GM18861 (cell line): ENCODE measurements at regions not wholly inside any gene's neighbourhood (a gene's known extent, or its start where the extent isn't known, plus 50 kb on each side); places are given as distances from the start of the nearest gene placed in this dataset.
"Not testable (repeated sequence)": the region's sequence is repeated elsewhere in the genome, so short reads cannot be mapped to it uniquely, and the experiment has no call there.

Source experiments
- ATAC-seq: cut with Tn5 transposase; IDR thresholded peaks from one replicate; pipeline ENCODE4 v1.9.1; 2021; ENCODE audit not compliant: unreplicated experiment

- ATAC-seq: no peak
These were observed 134.8 kb upstream of the TNFSF4 start for GRCh38 chr1:173341971-173342370.

DNA sequence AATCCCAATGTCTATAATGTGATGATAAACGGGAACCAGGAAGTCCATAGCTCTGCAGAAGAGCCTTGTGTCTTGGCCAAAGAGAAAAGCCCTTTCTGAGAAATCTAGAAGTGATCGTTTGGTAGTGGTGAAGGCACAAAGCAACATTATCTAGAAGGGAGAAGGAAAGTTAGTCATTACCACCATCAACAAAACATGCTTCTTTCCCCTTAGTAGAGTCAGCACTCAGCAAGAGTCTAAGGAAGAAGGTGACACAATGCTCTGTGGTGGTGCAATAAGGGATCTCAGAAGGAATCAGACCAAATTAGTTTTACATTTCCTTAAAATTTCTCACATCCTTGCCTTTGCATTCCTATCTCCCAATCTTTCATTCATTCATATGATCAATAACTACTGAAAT, 134.4 kb upstream of the PRDX6 start:
- ATAC-seq: no peak

DNA sequence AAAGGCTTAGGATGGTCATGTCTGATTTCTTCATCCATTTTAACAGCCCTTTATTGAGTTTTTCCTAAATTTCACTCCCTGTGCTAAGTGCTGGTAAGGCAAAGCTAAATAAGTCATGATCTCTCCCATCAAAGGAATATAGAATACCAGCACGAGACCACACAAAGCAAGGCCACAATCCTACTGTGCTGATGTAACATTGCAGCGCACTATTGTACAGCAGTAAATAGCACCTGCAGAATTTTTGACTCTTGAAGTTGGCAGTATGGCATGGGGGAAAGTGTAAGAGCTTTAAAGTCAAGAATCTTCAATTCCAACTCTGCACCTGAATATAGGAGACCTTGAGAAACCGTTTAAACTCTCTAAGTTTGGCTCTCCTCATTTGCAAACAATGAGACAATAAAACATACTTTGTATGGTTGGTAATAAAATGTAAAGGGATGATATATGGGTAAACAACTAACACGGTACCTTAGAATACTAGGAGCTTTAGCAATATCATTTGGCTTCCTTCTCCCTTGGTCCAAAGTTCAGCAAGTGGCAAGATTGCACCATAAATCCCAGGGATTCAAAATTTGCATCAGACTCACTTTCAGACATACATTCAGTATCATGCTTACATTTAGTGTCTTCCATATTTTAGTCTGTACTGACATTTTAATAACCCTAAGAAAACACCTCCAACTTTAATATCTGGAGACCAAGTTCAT, 132.9 kb upstream of the PRDX6 start:
- no peak for ATAC-seq

- no peak for ATAC-seq
These were observed 129.8 kb upstream of the PRDX6 start for GRCh38 chr1:173347282-173347818.

- not testable (repeated sequence) for ATAC-seq
These were observed 124.5 kb upstream of the PRDX6 start for GRCh38 chr1:173352635-173353034.

GRCh38 chr1:173353350-173353749, 123.8 kb upstream of the PRDX6 start:
- ATAC-seq: no peak

- ATAC-seq: no peak
These were observed 122.2 kb upstream of the PRDX6 start for GRCh38 chr1:173354937-173355280.

DNA sequence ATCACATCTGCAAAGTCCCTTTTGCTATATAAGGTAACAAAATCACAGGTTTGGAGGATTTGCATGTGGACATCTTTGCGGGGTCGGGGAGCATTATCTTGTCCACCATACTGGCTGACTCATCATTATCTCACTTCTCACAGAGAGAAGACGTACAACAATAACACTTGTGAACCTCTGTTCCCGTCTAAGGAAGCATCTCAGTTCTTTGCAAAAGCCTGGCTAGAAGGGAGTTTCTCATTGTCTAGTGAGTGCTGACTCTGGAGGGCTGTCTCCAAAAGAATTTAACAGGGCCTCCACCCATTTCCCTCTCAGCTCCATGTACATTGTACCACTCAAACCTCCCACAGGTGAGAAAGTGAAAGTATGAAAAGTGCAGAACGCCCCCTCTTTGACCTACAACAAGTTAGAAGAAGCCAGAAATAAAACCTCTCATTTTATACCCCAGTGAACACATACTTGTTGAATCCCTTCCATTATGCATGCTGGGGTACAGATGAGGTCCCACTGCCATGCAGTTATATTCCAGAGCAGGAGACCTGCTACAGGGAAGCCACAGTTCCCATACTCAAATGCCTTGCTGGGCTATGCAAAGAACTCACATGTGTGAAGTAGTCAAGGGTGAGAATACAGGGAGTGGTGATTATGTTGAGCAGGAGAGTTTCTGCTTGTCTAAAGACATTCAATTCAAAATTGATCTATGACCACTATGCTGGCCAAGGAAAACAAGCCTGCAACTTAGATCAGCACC, 121.7 kb upstream of the PRDX6 start:
- peak; percentile 44 for ATAC-seq

- ATAC-seq: no peak
These were observed 120.9 kb upstream of the PRDX6 start for GRCh38 chr1:173356191-173356762.

GRCh38 chr1:173360487-173361063, 116.6 kb upstream of the PRDX6 start:
- no peak for ATAC-seq

DNA sequence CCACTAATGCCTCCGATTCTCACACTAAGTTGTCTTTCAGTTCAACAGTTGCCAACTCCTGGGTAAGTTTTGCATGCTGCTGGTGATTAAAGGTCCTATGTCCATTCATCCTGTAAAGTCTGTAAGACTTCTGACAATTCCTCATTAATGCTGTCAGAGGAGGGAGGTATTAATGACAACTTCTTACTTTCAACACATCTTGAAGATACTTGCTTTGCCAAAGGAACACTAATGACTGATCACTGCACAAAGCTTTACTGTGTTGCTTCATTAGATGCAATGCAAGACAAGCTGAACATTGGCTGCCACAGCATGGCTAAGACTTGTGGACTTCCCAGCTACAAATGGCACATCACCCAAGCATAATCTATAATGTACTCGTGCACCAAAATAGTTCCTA, 114.6 kb upstream of the PRDX6 start:
- no peak for ATAC-seq

- no peak for ATAC-seq
These were observed 112.3 kb upstream of the PRDX6 start for GRCh38 chr1:173364827-173365226.

DNA sequence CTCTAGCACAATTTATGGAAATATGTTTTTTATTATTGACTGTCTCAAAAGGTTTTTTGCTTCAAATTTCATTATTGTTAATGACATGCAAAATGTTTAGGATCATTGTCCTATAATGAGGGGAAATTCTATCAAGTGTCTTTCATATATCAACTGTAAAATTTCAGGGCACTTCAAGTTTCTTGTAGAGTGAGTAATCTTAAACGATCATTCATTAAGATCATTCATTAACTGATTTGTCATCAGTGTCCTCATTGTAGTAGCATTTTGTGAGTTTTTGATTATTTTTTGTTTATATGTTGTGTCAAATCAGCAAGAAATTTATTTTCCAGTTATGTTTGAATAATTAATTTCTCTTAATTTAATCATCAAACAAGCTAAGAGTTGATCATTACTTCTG, 111.8 kb upstream of the PRDX6 start:
- no peak for ATAC-seq

DNA sequence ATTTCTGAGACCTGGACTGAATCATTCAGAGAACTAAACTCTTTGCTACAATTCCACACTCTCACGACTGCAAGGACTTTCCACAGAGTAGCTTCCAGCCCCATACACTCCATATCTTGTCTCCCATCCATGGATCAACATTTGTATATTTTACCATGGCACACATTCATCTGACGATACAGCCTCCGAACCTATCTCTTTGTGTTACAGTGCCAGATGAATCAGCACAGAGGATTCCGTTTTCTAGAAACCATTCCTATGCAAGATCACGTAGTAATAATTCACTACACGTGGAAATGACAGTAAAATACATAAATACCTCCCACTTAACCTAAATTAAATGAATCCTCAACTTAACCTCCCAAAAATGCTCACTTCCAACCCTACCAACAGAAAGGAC, 110.0 kb upstream of the PRDX6 start:
- ATAC-seq: no peak

GRCh38 chr1:173370586-173370985, 106.5 kb upstream of the PRDX6 start:
- ATAC-seq: not testable (repeated sequence)

DNA sequence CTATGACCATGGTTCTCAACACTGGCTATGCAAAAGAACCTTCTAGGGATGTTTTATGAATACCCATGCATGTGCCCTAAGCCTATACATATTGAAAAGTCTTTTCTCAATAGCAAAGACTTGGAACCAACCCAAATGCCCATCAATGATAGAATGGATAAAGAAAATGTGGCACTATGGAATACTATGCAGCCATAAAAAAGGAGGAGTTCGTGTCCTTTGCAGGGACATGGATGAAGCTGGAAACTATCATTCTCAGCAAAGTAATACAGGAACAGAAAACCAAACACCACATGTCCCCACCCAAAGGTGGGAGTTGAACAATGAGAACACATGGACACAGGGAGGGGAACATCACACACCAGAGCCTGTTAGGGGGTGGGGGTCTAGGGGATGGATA, 101.1 kb upstream of the PRDX6 start:
- ATAC-seq: not testable (repeated sequence)

DNA sequence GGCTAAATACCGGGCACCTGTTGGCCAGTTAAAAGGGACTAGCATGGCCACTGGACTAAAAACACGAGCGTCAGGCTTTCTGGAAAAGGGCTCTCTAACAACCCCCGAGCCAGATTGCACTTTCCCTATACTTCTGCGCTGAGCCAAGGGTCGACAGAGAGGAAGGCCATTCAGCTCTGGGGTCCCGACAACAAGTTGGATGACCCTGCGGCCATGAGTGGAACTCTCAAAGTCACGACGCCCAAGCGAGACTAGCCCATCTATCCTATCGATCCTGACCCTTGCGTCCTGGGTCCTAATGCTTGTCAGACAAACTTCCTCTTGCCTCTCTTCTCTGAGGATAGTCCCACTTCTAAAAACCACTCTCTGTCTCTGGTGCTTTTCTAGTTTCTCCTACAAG, 99.9 kb upstream of the PRDX6 start:
- no peak for ATAC-seq

DNA sequence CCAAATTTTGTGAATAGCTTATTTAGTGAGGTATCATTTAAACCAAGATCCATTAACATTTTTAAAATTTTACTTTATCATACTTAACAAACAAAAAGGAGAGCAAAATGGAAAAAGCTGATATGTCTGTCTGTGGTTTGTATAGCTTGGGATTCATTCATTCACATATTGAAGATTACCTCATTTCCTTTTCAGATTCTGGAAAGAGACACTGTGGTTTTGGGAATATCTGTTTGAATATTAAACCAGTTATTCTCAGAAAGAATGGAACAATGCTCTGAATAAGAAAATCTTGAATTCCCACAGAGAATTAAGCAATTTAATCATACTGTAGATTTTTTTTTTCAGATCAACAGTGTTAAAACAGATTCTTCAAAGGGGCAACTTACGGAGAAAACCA, 93.8 kb upstream of the PRDX6 start:
- ATAC-seq: no peak

DNA sequence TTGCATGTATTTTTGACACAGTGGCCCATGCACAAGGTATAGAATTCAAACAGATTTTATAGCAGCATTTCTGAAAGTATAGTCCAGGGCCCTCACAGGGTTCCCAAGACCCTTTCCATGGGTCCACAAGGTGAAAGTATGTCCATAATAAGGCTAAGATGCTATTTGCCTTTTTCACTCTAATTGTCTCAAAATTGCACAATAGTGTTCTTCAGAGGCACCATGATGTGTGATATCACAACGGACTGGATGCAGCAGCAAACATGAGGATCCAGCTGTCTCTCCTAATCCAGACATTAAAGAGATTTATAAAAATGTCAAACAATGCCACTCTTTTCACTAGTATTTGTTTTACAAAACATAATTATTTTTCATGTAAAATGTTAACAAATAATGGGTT, 88.8 kb upstream of the PRDX6 start:
- ATAC-seq: no peak

DNA sequence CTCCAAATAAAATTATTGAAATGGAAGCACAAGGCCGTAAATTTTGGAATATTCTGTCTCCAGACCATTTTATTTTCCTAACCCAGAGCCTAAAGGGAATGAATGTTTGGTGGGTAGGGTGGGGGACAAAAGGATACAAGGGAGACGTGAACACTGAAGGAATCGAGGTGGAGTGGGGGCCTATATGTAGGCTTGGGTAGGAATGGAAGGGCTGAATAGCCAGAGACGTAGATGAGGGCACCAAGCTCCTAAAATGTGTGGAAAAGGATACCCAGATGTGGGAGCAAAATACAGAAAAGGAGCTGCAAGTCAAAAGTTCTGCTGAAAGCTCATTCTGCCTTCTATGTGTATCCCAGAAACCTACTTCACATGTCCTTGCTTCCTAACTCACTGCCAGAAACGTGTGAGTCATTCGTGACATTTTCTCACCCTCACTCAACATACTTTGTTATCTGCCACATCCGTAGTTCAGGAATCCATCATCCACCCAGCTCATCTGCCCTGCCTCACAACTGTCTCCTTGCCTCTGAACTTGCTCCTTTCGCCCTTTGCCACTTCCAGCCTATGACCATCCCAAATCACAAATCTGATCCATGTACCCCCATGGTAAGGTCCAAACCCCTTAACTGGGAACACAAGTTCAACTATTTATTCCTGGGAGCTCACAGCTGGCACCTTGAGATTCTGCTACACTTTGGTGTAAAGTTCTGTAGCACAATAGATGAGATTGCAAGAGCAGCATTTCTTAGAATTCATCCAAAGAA, 84.1 kb upstream of the PRDX6 start:
- ATAC-seq: no peak

DNA sequence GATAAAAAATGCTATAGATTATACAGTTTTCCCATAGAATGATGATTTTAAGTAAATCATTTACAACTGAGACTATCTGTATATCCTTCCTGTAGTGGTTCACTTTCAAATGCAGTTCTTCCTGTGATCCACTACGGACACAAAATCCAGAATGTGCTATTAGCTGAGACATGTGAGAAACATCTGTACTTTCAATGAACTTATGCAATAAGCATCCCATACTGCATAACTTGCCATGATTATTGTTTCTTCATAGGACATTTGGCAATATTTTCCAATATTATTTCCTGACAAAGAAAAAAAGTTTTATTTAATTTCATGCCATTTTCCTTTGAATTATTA, 83.5 kb upstream of the PRDX6 start:
- ATAC-seq: no peak
